GM12878 (cell line): ENCODE measurements at regions not wholly inside any gene's neighbourhood (a gene's known extent, or its start where the extent isn't known, plus 50 kb on each side); places are given as distances from the start of the nearest gene placed in this dataset.

ENCODE experiments used
- BRCA1 ChIP-seq: IDR thresholded peaks from 2 replicates; pipeline ENCODE4 v1.6.1; 2011; ENCODE audit warnings: low read depth, low read length, improper control_type of control experiment
- CBX5 ChIP-seq: sonication (generic); IDR thresholded peaks from 2 replicates; pipeline ENCODE4 v1.6.1; 2016; ENCODE audit warnings: low read depth, moderate library complexity, mild to moderate bottlenecking, inconsistent platforms
- CEBPZ ChIP-seq: fragments of 150-350 bp; IDR thresholded peaks from 2 replicates; pipeline ENCODE4 v1.6.1; 2016; ENCODE audit warnings: low read depth, low read length
- CHD2 ChIP-seq: IDR thresholded peaks from 2 replicates; pipeline ENCODE4 v1.6.1; 2011; ENCODE audit warnings: low read depth, low read length, improper control_type of control experiment, borderline replicate concordance
- CTCF ChIP-seq, 3 experiments: IDR thresholded peaks in 2 of 3; conservative IDR thresholded peaks in 1 of 3; 2 replicates each; pipeline ENCODE4 v1.5.1; 2011; ENCODE audit warnings: low read depth in 3 of 3, low read length in 3 of 3, mild to moderate bottlenecking in 3 of 3, control low read depth in 2 of 3, moderate library complexity in 2 of 3, inconsistent platforms in 1 of 3, mixed read lengths in 1 of 3; ENCODE audit not compliant: control insufficient read depth in 2 of 3, insufficient read depth in 1 of 3; ENCODE audit errors: extremely low read depth in 1 of 3
- ELK1 ChIP-seq: IDR thresholded peaks from 2 replicates; pipeline ENCODE4 v1.6.1; 2012; ENCODE audit warnings: low read depth, low read length, improper control_type of control experiment
- GATAD2B ChIP-seq: fragments of 450-650 bp; conservative IDR thresholded peaks from 2 replicates; pipeline ENCODE4 v1.6.1; 2017; ENCODE audit warnings: low read depth, mild to moderate bottlenecking, moderate library complexity
- HDAC2 ChIP-seq: fragments of 200-600 bp; sonication (generic); IDR thresholded peaks from 2 replicates; pipeline ENCODE4 v1.6.1; 2017
- HDAC6 ChIP-seq: fragments of 200-600 bp; sonication (generic); IDR thresholded peaks from one replicate; pipeline ENCODE4 v1.8.0; 2017; ENCODE audit warnings: antibody characterized with exemption; ENCODE audit not compliant: unreplicated experiment
- HDGF ChIP-seq: fragments of 450-650 bp; IDR thresholded peaks from 2 replicates; pipeline ENCODE4 v1.6.1; 2016; ENCODE audit warnings: antibody characterized with exemption
- IKZF2 ChIP-seq, 2 experiments: fragments of 450-650 bp; IDR thresholded peaks; 2 replicates each; pipeline ENCODE4 v1.6.1; 2017; ENCODE audit warnings: mild to moderate bottlenecking in 2 of 2, moderate library complexity in 2 of 2
- MEF2B ChIP-seq: fragments of 450-650 bp; IDR thresholded peaks from 2 replicates; pipeline ENCODE4 v1.6.1; 2018; ENCODE audit warnings: mild to moderate bottlenecking, moderate library complexity; ENCODE audit not compliant: partially characterized antibody, poor library complexity, severe bottlenecking
- NBN ChIP-seq: fragments of 450-650 bp; IDR thresholded peaks from 2 replicates; pipeline ENCODE4 v1.6.1; 2016
- POLR2A ChIP-seq: IDR thresholded peaks from 2 replicates; pipeline ENCODE4 v1.6.1; 2011; ENCODE audit warnings: low read depth, mild to moderate bottlenecking, low read length
- SREBF1 ChIP-seq: IDR thresholded peaks from 2 replicates; pipeline ENCODE4 v1.6.1; 2012; ENCODE audit warnings: mild to moderate bottlenecking, low read length
- SUZ12 ChIP-seq: fragments of 200-600 bp; sonication (generic); IDR thresholded peaks from one replicate; pipeline ENCODE4 v1.6.1; 2018; ENCODE audit warnings: antibody characterized with exemption, mild to moderate bottlenecking; ENCODE audit not compliant: unreplicated experiment
- ZBED1 ChIP-seq: IDR thresholded peaks from 2 replicates; pipeline ENCODE4 v1.6.1; 2016; ENCODE audit warnings: borderline replicate concordance
- ZBTB11 ChIP-seq: fragments of 450-650 bp; formaldehyde crosslinking; IDR thresholded peaks from 2 replicates; pipeline ENCODE4 v1.5.0; 2022; ENCODE audit warnings: mild to moderate bottlenecking, missing genetic modification characterization
- ZNF592 ChIP-seq: fragments of 450-650 bp; IDR thresholded peaks from 2 replicates; pipeline ENCODE4 v1.6.1; 2017; ENCODE audit warnings: mild to moderate bottlenecking, moderate library complexity

GRCh38 chr2:37550190-37550589 is 121.3 kb downstream of the CDC42EP3 start (continued):
- TF ChIP-seq SREBF1: no peak
- TF ChIP-seq ZBTB11 (CRISPR knock-in tag): no peak
- peak; percentile 50 to 67; a peak in 3 of 4 replicates for TF ChIP-seq IKZF2 (IDR thresholded peaks at IDR 0.05)
- TF ChIP-seq HDAC2: no peak
- no peak for TF ChIP-seq ELK1
- TF ChIP-seq BRCA1: no peak
- TF ChIP-seq MEF2B: no peak
- TF ChIP-seq ZNF592: no peak
- TF ChIP-seq CHD2: no peak
- no peak for TF ChIP-seq SUZ12
- no peak for TF ChIP-seq CTCF (IDR thresholded peaks at IDR 0.05 in 2 of 3, conservative IDR thresholded peaks at IDR 0.05 in 1 of 3; ENCODE audit: control insufficient read depth in 2 of 3, extremely low read depth in 1 of 3, insufficient read depth in 1 of 3, low read depth in 3 of 3, low read length in 3 of 3)
- TF ChIP-seq HDGF: no peak
- no peak for TF ChIP-seq NBN
- no peak for TF ChIP-seq CEBPZ
- TF ChIP-seq GATAD2B: no peak; the same call in 1 of the 2 replicates
- TF ChIP-seq ZBED1: no peak
- no peak for TF ChIP-seq POLR2A
- TF ChIP-seq HDAC6: no peak
- no peak for TF ChIP-seq CBX5
